KMS-11 (cell line): ENCODE measurements at regions not wholly inside any gene's neighbourhood (a gene's known extent, or its start where the extent isn't known, plus 50 kb on each side); places are given as distances from the start of the nearest gene placed in this dataset.

Experiments
- H2AFZ ChIP-seq: fragments of 200-600 bp; sonication (generic); 2 replicates; pipeline ENCODE4 v1.6.1; 2016; ENCODE audit warnings: antibody characterized with exemption, mixed run types, low read depth
- H3K27ac ChIP-seq: fragments of 200-600 bp; sonication (generic); 2 replicates; pipeline ENCODE4 v1.6.1; 2016; ENCODE audit warnings: mild to moderate bottlenecking, mixed run types
- H3K27me3 ChIP-seq: fragments of 200-600 bp; sonication (generic); 2 replicates; pipeline ENCODE4 v1.6.1; 2017; ENCODE audit warnings: mild to moderate bottlenecking, low read depth, mixed run types, moderate library complexity; ENCODE audit not compliant: insufficient read depth
- H3K36me3 ChIP-seq: fragments of 200-600 bp; sonication (generic); 2 replicates; pipeline ENCODE4 v1.6.1; 2017; ENCODE audit warnings: mild to moderate bottlenecking, mixed run types; ENCODE audit not compliant: insufficient read depth
- H3K4me1 ChIP-seq: fragments of 200-600 bp; sonication (generic); 2 replicates; pipeline ENCODE4 v1.6.1; 2016; ENCODE audit warnings: mild to moderate bottlenecking, low read depth, mixed run types; ENCODE audit not compliant: poor library complexity, severe bottlenecking
- H3K4me2 ChIP-seq: fragments of 200-600 bp; sonication (generic); 2 replicates; pipeline ENCODE4 v1.7.0; 2016; ENCODE audit warnings: mild to moderate bottlenecking, mixed run types
- H3K4me3 ChIP-seq: fragments of 200-600 bp; sonication (generic); IDR thresholded peaks from 2 replicates; pipeline ENCODE4 v1.6.1; 2017; ENCODE audit warnings: low read depth, low read length, mixed read lengths; ENCODE audit not compliant: insufficient read depth
- H3K79me2 ChIP-seq: fragments of 200-600 bp; sonication (generic); 2 replicates; pipeline ENCODE4 v1.6.1; 2016; ENCODE audit warnings: low read depth, mixed run types; ENCODE audit not compliant: insufficient read depth
- H3K9ac ChIP-seq: fragments of 200-600 bp; sonication (generic); 2 replicates; pipeline ENCODE4 v1.6.1; 2016; ENCODE audit warnings: mild to moderate bottlenecking, mixed run types
- H4K20me1 ChIP-seq: fragments of 200-600 bp; sonication (generic); 2 replicates; pipeline ENCODE4 v1.6.1; 2016; ENCODE audit warnings: mild to moderate bottlenecking, mixed run types; ENCODE audit not compliant: insufficient read depth
- CTCF ChIP-seq: fragments of 200-600 bp; sonication (generic); conservative IDR thresholded peaks from 2 replicates; pipeline ENCODE4 v1.6.1; 2017; ENCODE audit warnings: low read depth, mild to moderate bottlenecking, antibody characterized with exemption, low read length, moderate library complexity, mixed read lengths

GRCh38 chr7:113684165-113684564, 234.6 kb downstream of the PPP1R3A start:
- Histone ChIP-seq H4K20me1 (no peaks in the 10 kb centered on the region), H3K4me3 (no peak overlapping the region), H2AFZ (no peak overlapping the region), H3K36me3 (no peaks in the 10 kb centered on the region), H3K27me3 (no peaks in the 10 kb centered on the region), H3K9ac (no peak overlapping the region), H3K27ac (no peak overlapping the region), H3K4me2 (no peak overlapping the region), H3K79me2 (no peaks in the 10 kb centered on the region), H3K4me1 (no peaks in the 10 kb centered on the region)
- TF ChIP-seq CTCF, result no peak

- TF ChIP-seq CTCF, result no peak
- H4K20me1 ChIP-seq, result no peaks in the 10 kb centered on the region
- no peak overlapping the region for H3K9ac ChIP-seq
- no peak overlapping the region for H2AFZ ChIP-seq
- no peaks in the 10 kb centered on the region for H3K36me3 ChIP-seq
- no peaks in the 10 kb centered on the region for H3K4me1 ChIP-seq
- no peaks in the 10 kb centered on the region for H3K27me3 ChIP-seq
- no peak overlapping the region for H3K27ac ChIP-seq
- H3K4me3 ChIP-seq, result no peak overlapping the region
- no peaks in the 10 kb centered on the region for H3K79me2 ChIP-seq
- H3K4me2 ChIP-seq, result no peak overlapping the region
Observed at GRCh38 chr7:113677811-113678210, 241.0 kb downstream of the PPP1R3A start.

- TF ChIP-seq CTCF, result no peak
- H3K36me3 ChIP-seq, result no peaks in the 10 kb centered on the region
- no peak overlapping the region for H2AFZ ChIP-seq
- no peak overlapping the region for H3K9ac ChIP-seq
- no peak overlapping the region for H3K27ac ChIP-seq
- H3K4me1 ChIP-seq, result no peaks in the 10 kb centered on the region
- H3K27me3 ChIP-seq, result no peaks in the 10 kb centered on the region
- H4K20me1 ChIP-seq, result no peaks in the 10 kb centered on the region
- H3K4me3 ChIP-seq, result no peak overlapping the region
- no peak overlapping the region for H3K4me2 ChIP-seq
- H3K79me2 ChIP-seq, result no peaks in the 10 kb centered on the region
Observed at GRCh38 chr7:113664867-113665266, 253.9 kb downstream of the PPP1R3A start.

- H3K4me3 ChIP-seq, result no peak overlapping the region
- H3K27me3 ChIP-seq, result no peaks in the 10 kb centered on the region
- H3K79me2 ChIP-seq, result no peaks in the 10 kb centered on the region
- TF ChIP-seq CTCF, result no peak
- peaks cover 17% of the 10 kb centered on the region for H3K4me1 ChIP-seq
- H4K20me1 ChIP-seq, result no peaks in the 10 kb centered on the region
- no peak overlapping the region for H3K27ac ChIP-seq
- no peak overlapping the region for H2AFZ ChIP-seq
- H3K9ac ChIP-seq, result no peak overlapping the region
- H3K36me3 ChIP-seq, result no peaks in the 10 kb centered on the region
- H3K4me2 ChIP-seq, result no peak overlapping the region
Observed at GRCh38 chr7:113659416-113659815, 259.4 kb downstream of the PPP1R3A start.
